ENCODE measurements at regions not wholly inside any gene's neighbourhood (a gene's known extent, or its start where the extent isn't known, plus 50 kb on each side); places are given as distances from the start of the nearest gene placed in this dataset.

GRCh38 chr5:71955723-71956122, 151.6 kb upstream of the MAP1B start:
- no peak for DNase-seq

DNA sequence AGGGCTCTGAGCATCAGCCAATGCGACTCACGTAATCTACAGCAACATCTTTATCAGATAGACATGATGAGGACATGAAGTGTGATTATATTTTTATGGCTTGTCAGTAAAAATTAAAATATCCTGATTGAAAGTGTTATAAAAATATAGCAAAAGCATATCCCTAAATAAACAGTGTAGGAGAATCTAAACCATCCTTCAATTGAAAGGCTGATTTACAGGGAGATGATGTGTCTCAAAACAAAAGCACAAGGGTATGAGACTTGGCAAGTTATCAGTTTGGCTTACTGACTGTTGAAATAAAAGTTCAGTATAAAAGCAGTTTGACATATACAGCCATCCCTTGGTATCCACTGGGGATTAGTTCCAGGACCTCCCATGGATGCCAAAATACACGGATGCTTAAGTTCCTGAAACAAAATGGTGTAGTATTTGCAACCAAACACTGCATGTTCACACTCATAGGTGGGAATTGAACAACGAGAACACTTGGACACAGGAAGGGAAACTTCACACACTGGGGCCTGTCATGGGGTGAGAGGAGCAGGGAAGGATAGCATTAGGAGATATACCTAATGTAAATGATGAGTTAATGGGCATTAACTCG, 149.9 kb upstream of the MAP1B start:
- DNase-seq = no peak

GRCh38 chr5:71960195-71960594, 147.1 kb upstream of the MAP1B start:
- DNase-seq = no peak

GRCh38 chr5:71961786-71962185, 145.5 kb upstream of the MAP1B start:
- DNase-seq = no peak

DNA sequence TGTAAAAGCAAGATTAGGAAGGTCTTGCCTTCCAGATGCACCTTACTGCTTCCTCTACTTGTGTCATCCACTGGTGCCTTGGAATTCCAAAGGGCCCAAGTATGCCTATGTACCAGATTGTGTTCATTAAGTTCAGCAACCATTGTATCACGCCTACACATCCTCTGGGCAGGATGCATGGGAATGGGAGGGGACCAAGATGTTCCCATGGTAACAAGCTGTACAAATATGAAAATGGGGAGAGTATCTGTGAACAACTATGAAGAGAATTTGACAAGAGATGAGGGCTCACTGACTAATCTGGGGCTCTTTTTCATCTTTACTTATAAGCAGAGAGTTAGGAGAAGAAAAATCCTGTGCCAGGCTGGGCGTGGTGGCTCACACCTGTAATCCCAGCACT, 137.8 kb upstream of the MAP1B start:
- no peak for DNase-seq

DNA sequence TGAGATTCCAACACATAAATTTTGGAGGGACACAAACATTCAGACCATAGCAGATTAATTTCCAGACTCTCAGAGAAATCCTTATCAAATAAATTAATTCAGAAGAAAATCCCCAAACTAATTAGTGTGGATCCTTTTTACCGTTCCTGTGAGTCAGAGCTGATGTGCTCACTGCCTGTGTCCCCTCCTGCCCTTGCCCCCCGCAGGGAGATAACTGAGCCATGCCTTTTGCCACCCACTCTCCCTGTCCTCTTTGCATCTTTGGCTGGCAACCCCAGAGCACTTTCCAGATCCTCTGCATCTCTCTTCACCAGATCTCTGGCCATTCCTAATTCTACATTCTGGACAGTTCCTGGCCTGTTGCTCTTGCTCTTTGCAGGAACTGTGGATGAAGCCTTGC, 135.4 kb upstream of the MAP1B start:
- no peak for DNase-seq

DNA sequence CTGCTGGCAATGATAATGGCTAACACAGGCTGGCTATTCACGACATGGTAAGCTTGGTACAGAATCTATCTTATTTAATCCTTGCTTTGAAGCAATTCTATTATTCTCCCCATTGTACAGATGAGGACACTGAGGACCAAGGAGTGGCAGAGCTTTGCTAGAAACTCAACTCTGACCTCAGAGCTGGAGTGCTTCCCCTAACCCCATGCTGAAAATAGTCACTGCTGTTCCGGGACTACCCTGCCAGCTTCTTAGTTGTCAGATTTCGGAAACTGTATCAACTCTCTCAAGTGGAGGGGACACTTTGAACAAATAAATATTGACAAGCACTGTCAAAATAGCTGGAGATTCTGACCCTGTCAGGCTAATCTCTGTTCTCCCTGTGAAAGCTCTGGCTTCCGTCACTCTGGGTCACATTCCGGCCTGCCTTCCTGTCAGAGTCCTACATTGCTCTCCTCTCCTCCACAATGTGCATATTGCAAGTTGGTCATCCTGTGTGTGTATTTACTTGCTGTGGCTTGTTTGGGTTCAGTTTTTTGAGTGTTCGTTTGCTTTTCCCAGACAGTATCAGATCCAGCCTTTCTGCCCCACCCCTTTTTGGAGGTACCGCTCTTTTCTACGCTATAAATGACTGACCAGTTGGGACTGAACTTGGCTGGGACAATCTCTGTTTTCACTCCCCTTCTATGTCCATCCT, 134.3 kb upstream of the MAP1B start:
- no peak for DNase-seq

DNA sequence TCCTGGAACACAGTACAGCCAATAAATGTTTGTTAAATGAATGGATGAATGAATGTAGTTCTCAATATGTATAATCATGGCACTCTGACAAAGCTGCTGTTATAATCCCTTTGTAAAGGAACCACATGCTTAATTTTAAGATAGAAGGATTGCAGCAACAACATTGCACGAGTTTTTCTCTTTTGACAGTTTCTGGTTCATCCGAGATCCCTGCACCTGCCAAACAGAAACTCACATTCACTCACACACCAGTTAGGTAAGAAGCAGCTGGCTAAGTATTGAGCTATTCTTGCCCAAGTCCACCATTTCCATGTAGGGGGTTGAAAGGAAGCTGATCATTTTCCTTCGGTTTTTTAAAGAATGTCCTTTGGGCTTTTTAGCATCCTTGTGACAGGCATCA, 133.7 kb upstream of the MAP1B start:
- no peak for DNase-seq

- DNase-seq = no peak
Observed at GRCh38 chr5:71974165-71974564, 133.1 kb upstream of the MAP1B start.

- no peak for DNase-seq
Observed at GRCh38 chr5:71974622-71975021, 132.7 kb upstream of the MAP1B start.

GRCh38 chr5:71976449-71976848, 130.8 kb upstream of the MAP1B start:
- no peak for DNase-seq

DNA sequence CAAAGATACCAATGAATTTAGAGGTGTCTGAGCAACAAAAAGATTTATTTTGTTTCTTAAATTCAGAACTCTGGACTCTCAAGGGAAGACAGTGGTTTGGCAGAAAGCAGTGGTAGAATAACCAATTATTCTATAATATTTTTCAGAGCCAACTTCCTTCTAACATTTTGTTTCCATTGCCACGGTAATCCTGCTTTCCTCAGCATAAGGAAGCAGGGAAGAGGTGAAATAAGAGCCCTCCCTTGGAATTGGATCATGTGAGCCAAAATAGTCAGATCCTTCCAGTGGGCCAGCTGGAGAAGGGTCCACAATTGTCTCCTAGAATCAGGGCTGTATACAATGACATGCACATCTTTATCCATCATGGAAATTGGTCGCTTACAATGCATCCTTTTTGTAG, 130.0 kb upstream of the MAP1B start:
- no peak for DNase-seq

GRCh38 chr5:71978216-71978615, 129.1 kb upstream of the MAP1B start:
- DNase-seq = peak in 1 of 2 experiments; percentile 19

DNA sequence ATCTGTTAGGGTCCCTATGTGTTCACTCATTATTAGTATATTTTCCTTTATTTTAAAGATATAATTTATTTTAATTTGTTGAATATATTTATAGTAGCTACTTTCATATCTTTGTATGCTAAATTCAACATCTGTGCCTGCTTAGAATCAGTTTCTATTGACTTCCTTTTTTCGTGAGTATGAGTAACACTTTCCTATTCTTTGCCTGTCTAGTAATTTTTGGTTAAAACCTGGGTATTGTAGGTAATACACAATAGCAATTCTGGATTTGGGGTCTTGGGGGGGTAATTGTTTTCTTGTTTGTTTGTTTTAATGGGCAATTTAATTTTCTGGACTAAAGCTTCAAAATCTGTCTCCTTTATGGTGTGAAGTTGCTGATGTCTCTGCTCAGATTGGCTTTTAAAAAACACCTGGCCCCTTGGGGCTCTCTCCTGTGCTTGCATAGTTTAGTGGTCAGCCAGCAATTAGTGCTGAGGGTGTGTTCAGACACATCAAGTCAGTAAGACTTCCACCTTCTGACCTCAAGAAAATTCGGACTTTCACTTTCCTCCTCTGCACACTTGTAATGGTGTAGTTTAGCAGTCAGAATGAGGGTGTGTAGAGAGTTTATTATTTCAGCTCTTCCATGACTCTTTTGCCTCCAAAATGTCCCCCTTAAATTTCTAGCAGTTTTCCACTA, 124.4 kb upstream of the MAP1B start:
- DNase-seq = no peak

GRCh38 chr5:71986101-71986500, 121.2 kb upstream of the MAP1B start:
- DNase-seq = no peak

DNA sequence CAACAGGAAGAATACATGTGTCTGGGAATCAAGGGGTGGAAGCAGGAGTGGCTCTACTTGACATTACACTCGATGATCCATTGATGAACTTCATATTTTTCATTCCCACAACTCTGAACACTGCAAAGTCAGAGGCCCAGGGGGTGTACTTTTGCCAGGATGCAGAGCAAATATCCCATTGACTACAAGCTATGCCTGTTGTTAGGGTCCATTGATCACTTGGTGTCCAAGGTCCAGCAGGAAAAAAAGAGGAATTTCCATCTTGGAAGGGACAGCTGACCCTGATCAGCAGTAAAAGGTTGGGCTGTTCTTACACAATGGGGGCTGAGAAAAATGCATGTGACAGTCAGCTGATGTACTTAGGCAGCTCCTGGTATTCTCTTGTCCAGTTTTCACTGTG, 118.5 kb upstream of the MAP1B start:
- DNase-seq = no peak

DNA sequence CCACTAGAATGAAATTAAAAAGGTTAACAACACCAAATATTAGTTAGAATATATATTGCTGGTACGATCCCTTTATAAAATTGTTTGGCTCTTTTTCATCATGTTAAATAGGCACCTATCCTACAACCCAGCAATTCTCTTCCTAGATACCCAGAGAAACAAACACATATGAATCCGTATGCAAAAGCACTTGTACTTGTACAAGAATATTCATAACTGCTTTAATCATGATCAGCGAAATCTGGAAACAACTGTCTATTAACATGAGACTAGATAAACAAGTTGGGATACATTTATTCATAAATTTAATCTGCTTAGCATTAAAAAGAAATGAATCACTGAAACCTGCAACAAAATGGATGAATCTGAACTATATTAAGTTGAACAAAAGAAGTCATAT, 113.7 kb upstream of the MAP1B start:
- no peak for DNase-seq

DNA sequence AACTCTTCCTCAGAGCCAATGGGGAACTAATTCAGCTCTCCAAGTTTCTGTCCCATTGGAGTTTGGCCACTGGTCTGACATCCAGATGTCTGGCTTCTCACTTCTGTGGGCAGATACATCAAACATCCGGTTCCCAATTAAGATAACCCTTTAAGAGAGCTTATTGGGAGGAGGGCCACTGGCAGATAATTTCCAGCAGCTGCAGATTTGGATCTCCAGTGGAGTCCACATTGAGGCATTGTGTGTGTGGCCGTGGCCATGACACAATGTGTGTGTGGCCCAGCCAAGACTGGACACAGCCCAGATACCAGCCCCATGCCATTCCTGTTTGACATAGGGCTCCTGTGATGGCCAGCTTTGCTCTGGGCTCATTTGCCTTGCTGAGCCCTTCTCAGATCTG, 110.5 kb upstream of the MAP1B start:
- DNase-seq = no peak

DNA sequence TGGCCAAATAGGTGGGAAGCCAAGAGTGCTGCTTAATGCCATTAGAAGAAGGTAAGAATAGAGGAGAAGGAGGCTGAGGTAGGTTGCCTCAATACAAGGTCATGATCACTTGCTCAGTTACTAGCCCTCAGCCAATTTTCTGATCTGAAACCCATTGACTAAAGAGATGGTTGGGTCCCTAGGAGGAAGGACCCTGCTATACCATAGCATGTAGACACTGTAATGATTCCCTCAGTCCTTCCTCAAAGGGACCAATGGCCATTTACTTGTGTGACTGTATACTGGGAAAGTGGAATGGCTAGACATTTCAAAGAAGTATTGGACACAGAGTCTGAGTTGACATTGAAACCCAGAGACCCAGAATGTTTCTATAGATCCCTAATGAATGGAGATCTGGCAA, 108.5 kb upstream of the MAP1B start:
- no peak for DNase-seq

GRCh38 chr5:72000707-72001106, 106.6 kb upstream of the MAP1B start:
- no peak for DNase-seq

DNA sequence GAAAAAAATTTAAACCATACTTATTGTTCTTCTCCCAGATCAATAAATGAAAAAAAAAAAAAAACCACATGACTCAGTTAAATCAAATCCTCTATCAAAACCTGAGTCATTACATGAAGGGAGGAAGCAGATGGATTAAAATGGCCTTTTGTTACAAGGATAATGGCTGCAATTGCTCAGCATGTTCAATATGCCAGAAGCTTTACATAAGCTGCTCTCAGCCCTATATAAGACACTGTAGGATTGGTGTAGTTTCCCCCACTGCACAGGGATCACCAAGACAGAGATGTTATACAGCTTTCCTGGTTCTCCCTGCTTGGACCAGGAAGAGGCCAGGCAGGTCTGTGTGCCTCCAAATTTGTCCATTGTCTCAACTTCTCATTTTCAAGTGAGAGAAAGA, 101.6 kb upstream of the MAP1B start:
- DNase-seq = no peak

GRCh38 chr5:72006361-72006760, 100.9 kb upstream of the MAP1B start:
- DNase-seq = no peak

GRCh38 chr5:72007336-72008111, 99.8 kb upstream of the MAP1B start:
- DNase-seq = no peak

DNA sequence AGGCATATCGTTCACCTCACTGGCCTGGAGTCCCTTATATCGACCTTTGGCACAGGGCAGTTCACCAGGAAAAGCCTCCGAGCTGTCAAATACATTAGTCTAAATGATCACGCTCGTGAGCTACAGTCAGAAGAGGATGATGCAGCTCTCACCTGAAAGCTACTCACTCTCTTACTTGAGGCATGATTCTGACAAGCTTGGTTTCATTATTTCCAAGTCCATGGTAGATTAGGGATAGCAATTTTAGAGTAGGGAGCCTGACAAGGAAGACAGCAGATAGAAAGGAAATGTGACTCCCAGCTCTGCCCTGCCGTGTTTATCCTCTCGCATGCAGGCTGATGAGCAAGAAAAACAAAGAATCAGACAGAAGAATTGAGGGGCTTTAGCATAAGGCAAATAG, 98.0 kb upstream of the MAP1B start:
- no peak for DNase-seq

All from cerebellar nuclear complex (tissue), 1 donor.